ENCODE measurements at regions not wholly inside any gene's neighbourhood (a gene's known extent, or its start where the extent isn't known, plus 50 kb on each side); places are given as distances from the start of the nearest gene placed in this dataset.

- no peak for TF ChIP-seq CTCF (IDR thresholded peaks at IDR 0.05)
Measured at GRCh38 chr4:85177679-85178078, 211.2 kb upstream of the WDFY3 start.

GRCh38 chr4:85180533-85180932 lies 214.0 kb upstream of the WDFY3 start:
- no peak for TF ChIP-seq CTCF (IDR thresholded peaks at IDR 0.05)

- TF ChIP-seq CTCF (IDR thresholded peaks at IDR 0.05): no peak
Measured at GRCh38 chr4:85187106-85187505, 220.6 kb upstream of the WDFY3 start.

GRCh38 chr4:85200106-85200505 lies 233.6 kb upstream of the WDFY3 start:
- no peak for TF ChIP-seq CTCF (IDR thresholded peaks at IDR 0.05)

GRCh38 chr4:85209161-85209560 lies 242.7 kb upstream of the WDFY3 start:
- no peak for TF ChIP-seq CTCF (IDR thresholded peaks at IDR 0.05)

- no peak for TF ChIP-seq CTCF (IDR thresholded peaks at IDR 0.05)
Measured at GRCh38 chr4:85210353-85210752, 243.9 kb upstream of the WDFY3 start.

- TF ChIP-seq CTCF (IDR thresholded peaks at IDR 0.05): no peak
Measured at GRCh38 chr4:85218756-85219155, 252.3 kb upstream of the WDFY3 start.

- no peak for TF ChIP-seq CTCF (IDR thresholded peaks at IDR 0.05)
Measured at GRCh38 chr4:85221606-85222005, 253.3 kb upstream of the ARHGAP24 start.
